ENCODE measurements at regions not wholly inside any gene's neighbourhood (a gene's known extent, or its start where the extent isn't known, plus 50 kb on each side); places are given as distances from the start of the nearest gene placed in this dataset.
A peak's percentile ranks its signal among the peaks of the same experiment; 100 is the strongest.

DNA sequence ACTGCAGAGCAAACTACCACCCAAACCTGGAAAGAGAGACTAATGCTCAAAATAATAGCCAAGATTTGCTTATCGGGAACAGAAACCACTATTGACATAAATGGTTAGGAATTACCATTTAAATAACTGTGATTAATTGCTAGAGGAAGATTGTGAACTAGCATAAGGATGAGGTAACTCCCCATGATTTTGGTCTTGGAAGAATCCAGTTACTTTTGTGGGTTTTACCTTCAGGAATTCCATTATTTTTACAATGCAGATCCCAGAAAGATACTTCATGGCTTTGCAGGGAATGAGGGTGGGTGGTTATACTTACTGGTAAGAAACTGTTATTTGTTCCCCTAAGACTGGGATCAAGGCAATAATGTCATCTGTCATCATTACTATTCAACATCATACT, 652.9 kb upstream of the FLRT2 start:
- no peak for DNase-seq (ENCODE audit: low read depth)
- no peak overlapping the region for H3K4me3 ChIP-seq (ENCODE audit: low read length)
- TF ChIP-seq, protein P1, sequence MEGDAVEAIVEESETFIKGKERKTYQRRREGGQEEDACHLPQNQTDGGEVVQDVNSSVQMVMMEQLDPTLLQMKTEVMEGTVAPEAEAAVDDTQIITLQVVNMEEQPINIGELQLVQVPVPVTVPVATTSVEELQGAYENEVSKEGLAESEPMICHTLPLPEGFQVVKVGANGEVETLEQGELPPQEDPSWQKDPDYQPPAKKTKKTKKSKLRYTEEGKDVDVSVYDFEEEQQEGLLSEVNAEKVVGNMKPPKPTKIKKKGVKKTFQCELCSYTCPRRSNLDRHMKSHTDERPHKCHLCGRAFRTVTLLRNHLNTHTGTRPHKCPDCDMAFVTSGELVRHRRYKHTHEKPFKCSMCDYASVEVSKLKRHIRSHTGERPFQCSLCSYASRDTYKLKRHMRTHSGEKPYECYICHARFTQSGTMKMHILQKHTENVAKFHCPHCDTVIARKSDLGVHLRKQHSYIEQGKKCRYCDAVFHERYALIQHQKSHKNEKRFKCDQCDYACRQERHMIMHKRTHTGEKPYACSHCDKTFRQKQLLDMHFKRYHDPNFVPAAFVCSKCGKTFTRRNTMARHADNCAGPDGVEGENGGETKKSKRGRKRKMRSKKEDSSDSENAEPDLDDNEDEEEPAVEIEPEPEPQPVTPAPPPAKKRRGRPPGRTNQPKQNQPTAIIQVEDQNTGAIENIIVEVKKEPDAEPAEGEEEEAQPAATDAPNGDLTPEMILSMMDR (IDR thresholded peaks at IDR 0.05; ENCODE audit: insufficient read depth, low read depth, low read length, missing control alignments): no peak

DNA sequence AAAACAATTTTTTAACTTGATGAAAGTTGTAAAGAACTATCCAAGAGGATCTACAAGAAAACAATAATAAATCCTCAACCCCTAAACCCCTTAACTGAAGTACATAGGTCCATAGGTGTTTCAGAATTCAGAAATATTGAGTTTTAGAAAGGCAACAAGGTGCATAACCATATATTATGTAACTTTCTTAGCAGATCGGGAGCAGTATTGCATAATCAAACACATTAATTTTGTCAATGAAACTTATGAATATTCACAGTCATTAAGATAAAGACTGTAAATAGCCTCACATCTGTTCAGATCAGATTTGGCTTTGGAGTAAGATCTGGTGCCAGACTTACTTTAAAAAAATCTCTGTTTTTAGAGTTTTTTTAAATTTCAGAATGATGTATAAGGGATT, 647.1 kb upstream of the FLRT2 start:
- TF ChIP-seq, protein P1 (IDR thresholded peaks at IDR 0.05; ENCODE audit: insufficient read depth, low read depth, low read length, missing control alignments): no peak
- DNase-seq (ENCODE audit: low read depth): no peak
- no peak overlapping the region for H3K4me3 ChIP-seq (ENCODE audit: low read length)

DNA sequence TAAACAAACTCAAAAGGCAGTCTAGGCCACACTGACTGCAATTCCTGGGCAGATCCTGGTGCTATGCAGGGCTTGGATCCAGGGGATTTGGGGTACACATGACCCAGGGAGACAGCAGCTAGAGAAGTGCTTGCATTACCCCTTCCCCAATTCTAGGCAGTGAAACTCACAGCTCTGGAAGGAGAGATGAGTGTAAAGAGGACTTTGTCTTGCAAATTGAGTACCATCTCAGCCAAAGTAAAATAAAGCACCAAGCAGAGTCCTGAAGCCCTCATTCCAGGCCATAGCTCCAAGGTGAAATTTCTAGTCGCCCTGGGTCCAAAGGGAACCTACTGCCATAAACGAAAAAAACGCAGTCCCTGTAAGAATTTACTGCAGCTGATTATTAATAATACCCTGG, 644.9 kb upstream of the FLRT2 start:
- no peak overlapping the region for H3K4me3 ChIP-seq (ENCODE audit: low read length)
- DNase-seq (ENCODE audit: low read depth): no peak
- TF ChIP-seq, protein P1 (IDR thresholded peaks at IDR 0.05; ENCODE audit: insufficient read depth, low read depth, low read length, missing control alignments): no peak

DNA sequence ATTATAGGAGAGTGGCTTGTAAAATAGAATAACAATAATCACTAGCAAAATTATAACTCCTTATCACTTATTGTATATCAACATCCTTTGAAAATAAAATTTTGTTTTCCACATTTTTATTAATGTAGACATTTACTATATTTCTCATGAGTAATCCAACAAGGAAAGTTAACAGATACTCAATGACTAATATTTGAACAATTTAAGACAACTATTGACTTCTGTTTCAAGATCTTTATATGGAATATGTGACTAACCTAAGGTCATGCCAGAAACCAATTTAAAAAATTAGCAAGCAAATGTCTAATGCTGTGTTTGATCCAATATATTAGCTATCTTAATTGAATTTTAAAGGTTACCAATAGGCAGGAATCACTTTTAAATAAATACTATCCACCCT, 638.5 kb upstream of the FLRT2 start:
- H3K4me3 ChIP-seq (ENCODE audit: low read length): no peak overlapping the region
- peak; percentile 17 for DNase-seq (ENCODE audit: low read depth)
- TF ChIP-seq, protein P1 (IDR thresholded peaks at IDR 0.05; ENCODE audit: insufficient read depth, low read depth, low read length, missing control alignments): no peak

DNA sequence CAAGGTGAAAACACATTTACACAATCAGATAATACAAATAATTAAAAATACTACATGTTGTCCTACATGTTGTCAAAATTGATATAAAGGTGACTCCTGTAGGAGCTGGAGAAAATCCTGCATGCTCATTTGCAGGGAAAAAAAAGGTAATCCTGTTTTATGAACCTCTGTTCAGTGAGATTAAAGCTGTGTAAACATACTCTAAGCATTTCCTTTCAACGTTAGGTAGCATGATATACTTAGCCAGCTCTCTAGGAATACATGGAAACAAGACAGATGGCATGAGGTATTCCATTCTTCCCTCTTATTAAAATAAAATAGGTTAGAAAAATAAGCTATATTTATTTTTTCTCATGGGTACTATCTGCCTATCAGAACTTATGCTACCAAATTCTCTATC, 635.7 kb upstream of the FLRT2 start:
- TF ChIP-seq, protein P1 (IDR thresholded peaks at IDR 0.05; ENCODE audit: insufficient read depth, low read depth, low read length, missing control alignments): no peak
- no peak for DNase-seq (ENCODE audit: low read depth)
- no peak overlapping the region for H3K4me3 ChIP-seq (ENCODE audit: low read length)

DNA sequence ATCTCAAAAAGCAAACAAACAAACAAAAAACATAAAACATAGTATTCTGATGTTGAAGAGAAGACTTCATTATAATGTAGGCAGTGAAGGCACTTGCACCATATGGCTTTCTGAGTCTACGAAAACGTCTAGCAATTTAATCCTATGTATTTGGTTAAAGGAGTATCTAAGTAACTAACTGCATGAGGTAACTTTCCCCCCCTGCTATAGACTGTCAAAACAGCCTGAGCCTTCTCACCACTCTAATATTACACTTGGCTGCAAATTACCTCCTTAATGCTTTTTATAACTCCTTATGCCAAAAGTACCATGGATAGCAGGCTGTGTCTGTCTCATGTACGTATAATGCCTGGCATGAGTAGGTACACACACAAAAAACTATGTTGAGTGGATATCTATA, 607.6 kb upstream of the FLRT2 start:
- TF ChIP-seq, protein P1 (IDR thresholded peaks at IDR 0.05; ENCODE audit: insufficient read depth, low read depth, low read length, missing control alignments): no peak
- no peak for DNase-seq (ENCODE audit: low read depth)
- H3K4me3 ChIP-seq (ENCODE audit: low read length): no peak overlapping the region

DNA sequence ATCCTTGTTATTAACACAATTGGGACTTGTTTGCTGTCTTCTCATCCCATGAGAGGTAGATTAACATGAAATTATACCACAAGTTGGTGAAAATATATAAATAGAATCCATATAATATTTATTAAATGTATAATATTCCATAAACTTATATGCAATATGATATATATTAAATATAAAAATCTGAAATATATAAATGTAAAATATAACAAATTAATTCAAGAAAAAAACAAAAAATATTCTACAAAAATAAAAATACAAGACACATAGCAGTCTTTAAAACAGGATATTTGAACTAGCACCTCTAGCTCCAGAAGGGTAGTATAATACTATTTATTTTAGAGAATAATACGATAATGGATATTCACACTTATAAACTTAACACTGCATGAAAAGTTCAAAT, 603.3 kb upstream of the FLRT2 start:
- TF ChIP-seq, protein P1 (IDR thresholded peaks at IDR 0.05; ENCODE audit: insufficient read depth, low read depth, low read length, missing control alignments): no peak
- H3K4me3 ChIP-seq (ENCODE audit: low read length): no peak overlapping the region
- no peak for DNase-seq (ENCODE audit: low read depth)
